22Rv1 (cell line): ENCODE measurements at regions not wholly inside any gene's neighbourhood (a gene's known extent, or its start where the extent isn't known, plus 50 kb on each side); places are given as distances from the start of the nearest gene placed in this dataset.

Experiments used
- CTCF ChIP-seq: fragments of 450-650 bp; IDR thresholded peaks from 2 replicates; pipeline ENCODE4 v1.5.1; 2017; ENCODE audit warnings: mild to moderate bottlenecking
- ZFX ChIP-seq: fragments of 450-650 bp; IDR thresholded peaks from 2 replicates; pipeline ENCODE4 v1.6.1; 2017; ENCODE audit warnings: antibody characterized with exemption, borderline replicate concordance

GRCh38 chr12:75798136-75798926 lies 233.2 kb downstream of the PHLDA1 start:
- TF ChIP-seq CTCF (no peak), ZFX (no peak)
